HCT116 (cell line): ENCODE measurements at regions not wholly inside any gene's neighbourhood (a gene's known extent, or its start where the extent isn't known, plus 50 kb on each side); places are given as distances from the start of the nearest gene placed in this dataset.

Experiments used
- CEBPB ChIP-seq: IDR thresholded peaks from 2 replicates; pipeline ENCODE4 v1.6.1; 2012; ENCODE audit warnings: low read depth
- EZH2 ChIP-seq: fragments of 200-600 bp; sonication (generic); IDR thresholded peaks from 2 replicates; pipeline ENCODE4 v1.6.1; 2017; ENCODE audit warnings: antibody characterized with exemption, mixed run types
- FOSL1 ChIP-seq: IDR thresholded peaks from 2 replicates; pipeline ENCODE4 v1.6.1; 2012; ENCODE audit warnings: low read depth
- POLR2A ChIP-seq: IDR thresholded peaks from 2 replicates; pipeline ENCODE4 v1.7.0; 2011; ENCODE audit warnings: borderline replicate concordance; ENCODE audit not compliant: insufficient read depth, insufficient read length; ENCODE audit errors: extremely low read depth
- RAD21 ChIP-seq: IDR thresholded peaks from 2 replicates; pipeline ENCODE4 v1.6.1; 2012; ENCODE audit warnings: low read depth, mild to moderate bottlenecking
- SIN3A ChIP-seq: IDR thresholded peaks from 2 replicates; pipeline ENCODE4 v1.6.1; 2012; ENCODE audit warnings: low read depth
- SRF ChIP-seq: IDR thresholded peaks from 2 replicates; pipeline ENCODE4 v1.6.1; 2012; ENCODE audit warnings: low read depth
- TF ChIP-seq, protein P1 (sequence below), 3 experiments: fragments of 200-600 bp in 1 of 3; sonication (generic) in 1 of 3; IDR thresholded peaks in 2 of 3; conservative IDR thresholded peaks in 1 of 3; 2 replicates each; pipeline ENCODE4 v1.5.1; 2012 to 2017; ENCODE audit warnings: low read depth in 2 of 3, low read length in 2 of 3, antibody characterized with exemption in 1 of 3, borderline replicate concordance in 1 of 3, control low read depth in 1 of 3, mild to moderate bottlenecking in 1 of 3, mixed read lengths in 1 of 3, mixed run types in 1 of 3, moderate library complexity in 1 of 3; ENCODE audit not compliant: insufficient read depth in 1 of 3
- TF ChIP-seq, protein P2 (sequence below): IDR thresholded peaks from 2 replicates; pipeline ENCODE4 v1.6.1; 2012
- TF ChIP-seq, protein P3 (sequence below): IDR thresholded peaks from 2 replicates; pipeline ENCODE4 v1.6.1; 2011; ENCODE audit warnings: mild to moderate bottlenecking, low read length, moderate library complexity; ENCODE audit not compliant: insufficient replicate concordance; ENCODE audit errors: extremely low read depth
- TF ChIP-seq, protein P4 (sequence below): IDR thresholded peaks from 2 replicates; pipeline ENCODE4 v1.6.1; 2012; ENCODE audit warnings: low read depth

DNA sequence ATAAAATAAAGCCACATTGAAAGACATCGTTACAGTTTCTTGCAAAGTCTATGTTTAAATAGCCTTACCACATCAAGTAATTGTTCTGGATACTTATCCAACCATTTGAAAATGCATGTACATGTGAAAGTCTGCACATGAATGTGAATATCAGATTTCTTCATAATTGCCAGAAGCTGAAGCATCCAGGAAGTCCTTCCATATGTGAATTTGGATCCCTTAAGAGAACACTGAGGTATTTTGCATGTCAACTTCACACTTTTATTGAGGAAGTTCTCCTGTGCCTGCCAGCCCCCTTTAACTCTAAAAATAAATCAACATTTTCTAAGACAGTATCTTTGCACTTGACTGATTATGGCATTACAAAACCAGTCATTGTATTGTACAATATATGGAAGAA lies 1103.5 kb upstream of the ADGRL3 start:
- TF ChIP-seq EZH2 (no peak), SIN3A (no peak), POLR2A (no peak), FOSL1 (no peak), CEBPB (no peak), SRF (no peak), RAD21 (no peak)
- TF ChIP-seq, protein P1, sequence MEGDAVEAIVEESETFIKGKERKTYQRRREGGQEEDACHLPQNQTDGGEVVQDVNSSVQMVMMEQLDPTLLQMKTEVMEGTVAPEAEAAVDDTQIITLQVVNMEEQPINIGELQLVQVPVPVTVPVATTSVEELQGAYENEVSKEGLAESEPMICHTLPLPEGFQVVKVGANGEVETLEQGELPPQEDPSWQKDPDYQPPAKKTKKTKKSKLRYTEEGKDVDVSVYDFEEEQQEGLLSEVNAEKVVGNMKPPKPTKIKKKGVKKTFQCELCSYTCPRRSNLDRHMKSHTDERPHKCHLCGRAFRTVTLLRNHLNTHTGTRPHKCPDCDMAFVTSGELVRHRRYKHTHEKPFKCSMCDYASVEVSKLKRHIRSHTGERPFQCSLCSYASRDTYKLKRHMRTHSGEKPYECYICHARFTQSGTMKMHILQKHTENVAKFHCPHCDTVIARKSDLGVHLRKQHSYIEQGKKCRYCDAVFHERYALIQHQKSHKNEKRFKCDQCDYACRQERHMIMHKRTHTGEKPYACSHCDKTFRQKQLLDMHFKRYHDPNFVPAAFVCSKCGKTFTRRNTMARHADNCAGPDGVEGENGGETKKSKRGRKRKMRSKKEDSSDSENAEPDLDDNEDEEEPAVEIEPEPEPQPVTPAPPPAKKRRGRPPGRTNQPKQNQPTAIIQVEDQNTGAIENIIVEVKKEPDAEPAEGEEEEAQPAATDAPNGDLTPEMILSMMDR (IDR thresholded peaks at IDR 0.05 in 2 of 3, conservative IDR thresholded peaks at IDR 0.05 in 1 of 3; ENCODE audit: borderline replicate concordance in 1 of 3, insufficient read depth in 1 of 3, low read depth in 2 of 3, low read length in 2 of 3), result no peak
- TF ChIP-seq, protein P2, sequence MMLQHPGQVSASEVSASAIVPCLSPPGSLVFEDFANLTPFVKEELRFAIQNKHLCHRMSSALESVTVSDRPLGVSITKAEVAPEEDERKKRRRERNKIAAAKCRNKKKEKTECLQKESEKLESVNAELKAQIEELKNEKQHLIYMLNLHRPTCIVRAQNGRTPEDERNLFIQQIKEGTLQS, result no peak
- TF ChIP-seq, protein P3, sequence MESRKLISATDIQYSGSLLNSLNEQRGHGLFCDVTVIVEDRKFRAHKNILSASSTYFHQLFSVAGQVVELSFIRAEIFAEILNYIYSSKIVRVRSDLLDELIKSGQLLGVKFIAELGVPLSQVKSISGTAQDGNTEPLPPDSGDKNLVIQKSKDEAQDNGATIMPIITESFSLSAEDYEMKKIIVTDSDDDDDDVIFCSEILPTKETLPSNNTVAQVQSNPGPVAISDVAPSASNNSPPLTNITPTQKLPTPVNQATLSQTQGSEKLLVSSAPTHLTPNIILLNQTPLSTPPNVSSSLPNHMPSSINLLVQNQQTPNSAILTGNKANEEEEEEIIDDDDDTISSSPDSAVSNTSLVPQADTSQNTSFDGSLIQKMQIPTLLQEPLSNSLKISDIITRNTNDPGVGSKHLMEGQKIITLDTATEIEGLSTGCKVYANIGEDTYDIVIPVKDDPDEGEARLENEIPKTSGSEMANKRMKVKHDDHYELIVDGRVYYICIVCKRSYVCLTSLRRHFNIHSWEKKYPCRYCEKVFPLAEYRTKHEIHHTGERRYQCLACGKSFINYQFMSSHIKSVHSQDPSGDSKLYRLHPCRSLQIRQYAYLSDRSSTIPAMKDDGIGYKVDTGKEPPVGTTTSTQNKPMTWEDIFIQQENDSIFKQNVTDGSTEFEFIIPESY, result no peak
- TF ChIP-seq, protein P4, sequence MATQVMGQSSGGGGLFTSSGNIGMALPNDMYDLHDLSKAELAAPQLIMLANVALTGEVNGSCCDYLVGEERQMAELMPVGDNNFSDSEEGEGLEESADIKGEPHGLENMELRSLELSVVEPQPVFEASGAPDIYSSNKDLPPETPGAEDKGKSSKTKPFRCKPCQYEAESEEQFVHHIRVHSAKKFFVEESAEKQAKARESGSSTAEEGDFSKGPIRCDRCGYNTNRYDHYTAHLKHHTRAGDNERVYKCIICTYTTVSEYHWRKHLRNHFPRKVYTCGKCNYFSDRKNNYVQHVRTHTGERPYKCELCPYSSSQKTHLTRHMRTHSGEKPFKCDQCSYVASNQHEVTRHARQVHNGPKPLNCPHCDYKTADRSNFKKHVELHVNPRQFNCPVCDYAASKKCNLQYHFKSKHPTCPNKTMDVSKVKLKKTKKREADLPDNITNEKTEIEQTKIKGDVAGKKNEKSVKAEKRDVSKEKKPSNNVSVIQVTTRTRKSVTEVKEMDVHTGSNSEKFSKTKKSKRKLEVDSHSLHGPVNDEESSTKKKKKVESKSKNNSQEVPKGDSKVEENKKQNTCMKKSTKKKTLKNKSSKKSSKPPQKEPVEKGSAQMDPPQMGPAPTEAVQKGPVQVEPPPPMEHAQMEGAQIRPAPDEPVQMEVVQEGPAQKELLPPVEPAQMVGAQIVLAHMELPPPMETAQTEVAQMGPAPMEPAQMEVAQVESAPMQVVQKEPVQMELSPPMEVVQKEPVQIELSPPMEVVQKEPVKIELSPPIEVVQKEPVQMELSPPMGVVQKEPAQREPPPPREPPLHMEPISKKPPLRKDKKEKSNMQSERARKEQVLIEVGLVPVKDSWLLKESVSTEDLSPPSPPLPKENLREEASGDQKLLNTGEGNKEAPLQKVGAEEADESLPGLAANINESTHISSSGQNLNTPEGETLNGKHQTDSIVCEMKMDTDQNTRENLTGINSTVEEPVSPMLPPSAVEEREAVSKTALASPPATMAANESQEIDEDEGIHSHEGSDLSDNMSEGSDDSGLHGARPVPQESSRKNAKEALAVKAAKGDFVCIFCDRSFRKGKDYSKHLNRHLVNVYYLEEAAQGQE, result no peak
